Activated T-cell treated with anti-CD3 and anti-CD28 coated beads for 4 hours (primary cell): ENCODE measurements at regions not wholly inside any gene's neighbourhood (a gene's known extent, or its start where the extent isn't known, plus 50 kb on each side); places are given as distances from the start of the nearest gene placed in this dataset.

Experiments
- DNase-seq: peaks from one replicate; pipeline ENCODE4 v3.0.0-alpha.2; 2020

DNA sequence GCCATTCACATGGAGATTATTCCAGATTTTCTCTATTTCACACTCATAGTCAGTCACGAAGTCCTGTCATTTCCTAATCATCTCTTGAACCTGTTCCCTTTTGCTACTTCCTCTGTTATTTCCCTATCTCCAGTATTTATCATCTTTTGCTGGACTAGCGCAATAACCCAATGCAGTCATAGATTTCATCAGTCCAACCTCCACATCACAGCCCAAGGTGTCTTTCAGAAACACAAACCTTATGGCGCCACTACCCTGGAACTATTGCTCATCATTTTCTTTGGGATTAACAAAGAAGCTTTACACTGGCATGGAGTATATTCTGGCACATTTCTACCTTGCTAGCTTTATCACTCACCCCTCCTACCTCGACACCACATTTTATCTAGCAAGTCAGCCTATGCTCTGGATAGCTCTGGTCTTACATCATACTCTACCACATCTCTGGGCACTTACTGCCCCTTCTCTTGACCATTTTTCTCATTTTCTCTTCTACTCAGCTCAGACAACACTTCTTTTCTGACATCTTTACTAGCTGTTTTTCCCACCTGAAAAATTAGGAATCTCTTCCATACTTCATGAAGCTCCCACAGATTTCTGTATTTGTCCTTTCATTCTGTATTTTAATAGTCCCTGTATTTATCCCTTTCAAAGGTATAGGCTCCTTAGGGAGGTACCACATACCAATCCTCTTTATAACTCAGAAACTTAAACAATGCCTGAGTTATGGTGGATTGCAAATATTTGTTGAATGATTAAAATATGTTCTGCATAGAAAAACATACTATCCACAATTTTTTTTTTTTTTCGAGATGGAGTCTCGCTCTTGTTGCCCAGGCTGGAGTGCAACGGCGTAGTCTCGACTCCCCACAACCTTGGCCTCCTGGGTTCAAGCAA, 534.7 kb downstream of the KLF12 start:
- no peak for DNase-seq

DNA sequence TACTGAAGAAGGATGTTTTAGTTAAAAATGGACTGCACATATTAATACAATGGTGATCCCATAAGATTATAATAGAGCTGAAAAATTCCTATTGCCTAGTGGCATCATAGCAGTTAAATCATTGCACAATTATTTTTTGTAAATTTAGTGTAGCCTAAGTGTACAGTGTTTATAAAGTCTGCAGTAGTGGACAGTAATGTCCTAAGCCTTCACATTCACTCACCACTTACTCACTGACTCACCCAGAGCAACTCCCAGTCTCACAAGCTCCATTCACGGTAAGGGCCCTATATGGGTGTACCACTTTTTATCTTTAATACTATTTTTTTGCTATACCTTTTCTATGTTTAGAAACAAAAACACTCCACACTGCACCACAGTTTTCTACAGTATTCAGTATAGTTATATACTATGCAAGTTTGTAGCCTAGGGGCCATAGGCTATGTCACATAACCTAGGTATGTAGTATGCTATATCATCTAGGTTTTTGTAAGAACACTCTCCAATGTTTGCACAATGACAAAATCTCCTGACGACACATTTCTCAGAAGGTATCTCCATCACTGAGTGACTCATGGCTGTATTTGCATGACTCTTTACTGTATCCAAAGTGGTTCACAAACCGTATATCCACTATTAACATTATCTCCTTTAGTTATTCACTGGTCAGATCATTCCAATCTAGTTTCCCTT, 536.0 kb downstream of the KLF12 start:
- DNase-seq, result no peak

DNA sequence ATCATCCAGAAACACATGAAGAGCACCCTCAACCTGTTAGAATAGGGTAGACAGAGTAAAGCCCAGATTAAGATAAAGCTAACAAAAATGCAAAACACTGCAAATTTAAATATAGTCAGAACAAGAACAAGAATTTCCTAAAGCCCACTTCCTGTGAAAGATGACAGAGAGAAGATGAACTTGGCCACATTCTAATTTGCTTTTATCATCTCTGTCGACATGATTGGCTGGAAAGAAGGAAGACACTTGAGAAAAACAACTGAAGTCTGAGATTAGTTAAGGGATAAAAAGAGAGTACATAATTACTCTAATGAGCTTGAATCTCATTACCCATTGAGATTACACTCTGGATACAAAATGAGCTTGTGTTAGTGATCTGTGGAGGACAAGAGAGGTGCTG, 537.6 kb downstream of the KLF5 start:
- no peak for DNase-seq

DNA sequence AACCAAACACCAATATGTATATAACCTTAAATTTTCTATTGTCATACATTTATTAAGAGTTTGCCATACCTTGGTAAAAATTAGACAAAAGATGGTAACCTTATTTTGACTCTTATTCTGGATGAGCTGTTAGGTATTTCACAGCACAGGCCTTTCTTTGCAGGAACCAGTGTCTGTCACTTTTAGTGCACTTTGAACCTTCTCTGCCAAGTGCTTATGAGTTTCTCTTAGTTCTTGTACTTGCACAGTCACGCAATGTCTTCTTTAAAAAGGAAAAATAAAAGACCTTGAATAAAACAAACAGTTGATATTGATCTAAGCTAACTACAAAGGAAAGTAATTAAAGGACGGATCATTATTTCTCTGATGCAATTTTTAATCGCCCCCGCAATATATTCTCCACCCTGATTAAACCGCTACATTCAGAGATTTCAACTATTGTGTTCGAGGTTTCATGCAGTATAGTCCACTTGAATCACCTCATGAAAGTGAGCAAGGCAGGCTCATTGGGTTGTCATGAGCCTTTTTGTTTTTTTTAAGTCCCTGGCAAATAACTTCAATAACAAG, 534.5 kb downstream of the KLF5 start:
- DNase-seq, result no peak

DNA sequence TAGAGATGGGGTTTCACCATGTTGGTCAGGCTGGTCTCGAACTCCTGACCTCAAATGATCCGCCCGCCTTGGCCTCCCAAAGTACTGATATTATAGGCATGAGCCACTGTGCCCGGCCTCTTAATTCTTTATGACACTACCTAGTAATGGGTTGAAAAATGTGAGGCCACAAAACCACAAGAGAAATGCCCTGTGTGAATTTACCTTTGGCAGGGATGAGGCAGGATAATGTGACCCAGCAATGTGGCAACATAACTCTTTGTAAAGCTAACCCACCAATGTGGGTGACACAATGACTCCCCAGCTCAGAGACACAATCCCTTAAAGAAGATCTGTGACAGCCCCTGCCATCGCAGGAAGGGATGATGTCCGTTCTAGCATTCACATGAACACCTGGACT, 533.1 kb downstream of the KLF5 start:
- no peak for DNase-seq

DNA sequence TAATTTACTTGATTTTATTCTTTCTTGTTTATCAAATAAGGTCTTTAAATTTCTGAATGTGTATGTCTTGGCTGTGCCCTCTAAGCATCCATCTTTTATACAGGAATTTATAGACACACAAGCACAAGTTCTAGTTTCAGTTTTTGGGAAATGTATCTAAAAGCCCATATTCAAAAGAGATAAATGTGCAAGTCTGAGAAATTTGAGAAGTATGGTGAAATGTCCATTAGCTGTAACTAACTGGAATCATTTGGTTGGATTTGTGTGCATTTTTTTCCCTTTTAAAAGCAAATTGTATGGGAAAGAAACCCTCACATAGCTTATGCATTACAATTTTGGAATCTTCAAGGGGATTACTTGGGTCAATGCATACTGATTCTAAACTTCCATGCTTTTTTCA, 532.0 kb downstream of the KLF5 start:
- no peak for DNase-seq

DNA sequence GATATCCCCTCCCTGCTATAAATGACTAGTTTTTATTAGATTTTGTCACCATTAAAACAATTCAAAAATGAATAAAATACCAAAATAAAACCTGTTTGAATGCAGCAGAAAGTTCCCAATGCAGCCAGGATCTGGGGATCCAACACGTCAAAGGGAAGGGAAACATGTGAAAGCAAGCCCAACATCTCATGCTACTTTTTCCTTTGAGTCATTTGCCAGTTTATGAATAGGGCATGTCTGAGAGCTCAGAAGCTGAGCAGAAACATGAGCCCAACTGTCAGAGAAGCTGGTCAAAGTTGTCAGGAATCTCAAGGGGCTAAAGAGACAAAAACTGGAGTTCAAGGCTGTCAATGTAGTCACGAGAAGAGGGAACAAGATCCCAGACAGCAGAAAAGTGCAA, 526.4 kb downstream of the KLF5 start:
- no peak for DNase-seq

DNA sequence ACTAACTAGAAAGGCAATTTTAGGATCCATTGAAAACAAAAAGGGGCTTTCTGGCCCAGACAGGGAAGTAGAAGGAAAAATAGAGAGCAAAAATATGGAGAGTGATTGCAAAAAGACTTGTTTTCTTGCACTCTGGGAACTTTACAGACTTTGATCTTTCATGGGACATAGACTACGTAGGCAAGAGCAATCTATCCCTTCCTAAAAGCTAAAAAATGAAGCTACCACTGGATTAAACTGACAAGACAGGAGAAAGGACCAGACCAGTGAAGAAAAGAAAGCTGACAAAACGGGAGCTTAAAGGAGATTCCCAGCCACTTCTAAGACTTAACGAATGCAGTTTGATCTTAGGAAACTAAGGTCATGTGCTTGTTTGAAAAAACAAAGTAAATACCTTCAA, 524.5 kb downstream of the KLF5 start:
- no peak for DNase-seq

DNA sequence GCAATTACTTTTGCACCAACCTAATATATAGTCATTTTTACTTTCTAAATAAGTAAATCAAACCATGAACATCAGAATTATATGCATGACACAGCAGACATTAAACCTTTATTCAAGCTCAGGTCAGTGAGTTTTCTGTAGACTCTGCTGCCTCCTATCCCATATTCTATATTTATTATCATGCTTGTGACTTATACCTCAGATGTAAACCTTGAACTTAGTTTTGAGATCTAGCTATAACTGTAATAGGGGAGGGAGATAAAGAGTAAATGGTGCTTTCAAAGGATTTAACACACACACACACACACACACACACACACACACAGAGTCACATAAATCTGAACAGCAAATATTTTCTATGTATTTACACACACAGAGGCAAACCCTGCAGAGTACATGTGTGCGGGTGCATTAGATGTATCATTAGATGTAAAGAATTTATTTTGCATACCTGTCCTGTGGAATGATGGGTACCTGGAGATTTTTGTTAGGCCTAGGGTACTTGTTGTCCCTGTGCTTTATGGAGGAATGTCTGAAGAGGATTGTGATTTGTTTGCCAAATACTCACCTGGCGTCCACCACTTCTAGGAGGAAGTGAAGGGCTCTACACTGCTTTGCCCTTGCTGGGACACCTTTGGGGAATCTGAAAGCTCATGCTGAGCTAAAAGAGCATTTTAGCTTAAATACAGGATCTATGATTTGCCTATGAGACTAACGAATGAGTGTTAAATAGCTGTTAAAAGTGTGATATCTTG, 521.9 kb downstream of the KLF5 start:
- DNase-seq, result no peak

DNA sequence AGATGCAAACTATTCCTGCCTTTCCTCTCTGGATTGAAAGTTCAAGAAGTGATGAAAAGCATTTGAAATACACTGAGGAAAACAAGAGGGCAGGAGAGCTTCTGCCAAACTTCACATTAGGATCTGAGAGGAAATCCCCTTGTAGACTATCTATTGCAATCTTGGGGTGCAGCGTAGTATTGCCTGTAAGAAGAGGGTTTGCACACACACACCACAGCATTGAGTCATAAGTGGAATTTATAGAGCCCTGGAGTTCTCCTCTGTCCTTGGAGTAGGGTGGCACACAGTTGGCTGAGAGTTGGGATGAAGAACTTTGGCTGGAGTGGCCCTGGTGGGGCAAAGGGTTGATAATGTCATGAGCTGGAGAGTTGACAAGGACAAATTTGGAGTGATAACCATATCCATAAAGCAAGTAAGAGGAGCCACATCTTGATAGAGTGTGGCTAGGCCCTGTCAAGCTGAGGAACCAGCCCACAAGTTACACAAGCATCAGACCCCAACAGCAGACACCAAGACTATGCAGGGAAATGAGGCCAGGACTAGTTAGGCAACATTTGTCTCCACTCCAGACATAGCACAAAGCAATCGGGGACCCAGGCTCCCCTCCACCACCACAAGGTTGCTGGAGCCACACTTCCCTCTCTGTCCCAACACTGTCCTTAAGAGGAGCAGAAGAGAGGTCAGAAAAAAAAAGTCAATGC, 520.9 kb downstream of the KLF5 start:
- DNase-seq, result no peak

DNA sequence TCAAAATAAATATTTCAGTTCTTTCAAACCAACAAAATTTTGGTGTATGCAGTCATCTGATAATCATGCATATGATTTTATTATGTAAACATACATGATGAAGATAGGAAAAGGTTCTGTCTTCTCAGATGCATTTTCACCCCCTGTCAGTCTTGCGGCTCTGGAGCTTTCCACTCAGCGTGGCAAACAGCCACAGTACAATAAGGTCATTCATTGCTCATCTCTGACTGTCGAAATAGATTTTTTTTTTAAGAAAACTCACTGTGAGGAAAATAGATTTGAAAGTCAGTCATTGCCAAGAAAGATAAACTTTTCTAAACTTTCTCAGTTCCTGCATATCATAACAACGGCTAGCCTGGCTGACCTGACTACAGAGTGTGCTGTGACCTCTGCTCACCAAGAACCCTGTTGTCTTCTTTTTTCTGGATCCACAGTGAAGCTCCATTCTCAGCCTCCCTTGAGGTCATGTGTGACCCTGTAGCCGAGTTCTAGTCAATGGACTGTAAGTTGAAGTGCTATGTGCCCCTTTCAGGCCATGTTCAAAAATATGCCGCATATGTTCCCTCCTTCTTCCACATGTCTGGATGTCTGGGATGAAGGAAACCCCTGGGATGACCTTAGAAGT, 519.6 kb downstream of the KLF5 start:
- no peak for DNase-seq

DNA sequence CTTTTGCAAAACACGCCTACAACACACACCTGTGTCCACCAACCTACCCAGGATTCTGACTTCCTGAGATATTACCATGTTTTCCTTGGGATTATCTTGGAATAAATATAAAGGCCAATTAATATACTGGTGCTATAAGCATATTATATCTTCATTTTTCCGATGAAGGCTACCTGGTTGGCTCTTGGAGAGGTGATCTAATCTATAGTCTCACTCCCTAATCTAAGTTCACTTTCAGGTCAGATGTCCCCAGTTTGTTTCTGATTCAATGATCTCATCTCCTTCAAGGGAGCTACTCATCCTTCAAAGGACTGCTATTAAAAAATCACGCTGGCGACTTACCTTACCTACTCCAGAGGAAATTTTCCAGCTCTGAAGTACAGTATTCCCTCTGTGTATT, 517.5 kb downstream of the KLF5 start:
- DNase-seq, result no peak

DNA sequence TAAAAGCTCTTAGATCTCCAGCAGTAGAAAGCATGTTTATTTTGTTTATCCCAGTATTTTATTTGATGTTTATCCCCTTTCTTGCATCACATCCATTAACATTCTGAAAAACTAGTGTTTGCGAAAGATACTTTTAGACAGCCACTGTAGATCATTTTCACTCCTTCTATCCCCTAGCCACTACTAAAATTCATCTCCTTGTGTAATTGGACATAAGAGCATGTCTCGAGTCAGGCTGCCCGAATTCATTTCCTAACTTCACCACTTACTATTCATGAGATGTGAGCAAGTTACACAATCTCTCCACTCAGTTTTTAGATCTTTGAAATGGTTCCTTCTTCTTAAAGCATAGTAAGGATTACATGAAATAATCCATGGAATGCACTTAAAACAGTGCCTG, 514.0 kb downstream of the KLF5 start:
- DNase-seq, result no peak

DNA sequence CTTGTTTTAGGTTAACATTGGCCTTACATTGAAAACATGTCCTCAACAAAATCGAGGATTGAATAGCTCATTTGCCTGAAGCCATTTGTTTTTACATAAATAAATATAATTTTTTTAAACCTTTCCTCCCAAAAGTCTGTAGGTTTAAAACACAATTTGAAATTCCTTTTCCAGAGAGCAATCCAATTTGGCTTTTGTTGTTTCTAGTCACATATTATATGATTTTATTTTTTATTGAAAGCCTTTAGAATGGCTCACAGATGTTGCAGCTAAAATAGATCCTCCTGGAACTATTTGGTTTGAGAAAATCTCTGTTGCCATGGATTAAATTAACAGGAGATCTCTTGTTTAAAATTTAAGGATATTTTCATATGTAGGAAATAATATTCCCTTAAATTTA, 512.6 kb downstream of the KLF5 start:
- no peak for DNase-seq

DNA sequence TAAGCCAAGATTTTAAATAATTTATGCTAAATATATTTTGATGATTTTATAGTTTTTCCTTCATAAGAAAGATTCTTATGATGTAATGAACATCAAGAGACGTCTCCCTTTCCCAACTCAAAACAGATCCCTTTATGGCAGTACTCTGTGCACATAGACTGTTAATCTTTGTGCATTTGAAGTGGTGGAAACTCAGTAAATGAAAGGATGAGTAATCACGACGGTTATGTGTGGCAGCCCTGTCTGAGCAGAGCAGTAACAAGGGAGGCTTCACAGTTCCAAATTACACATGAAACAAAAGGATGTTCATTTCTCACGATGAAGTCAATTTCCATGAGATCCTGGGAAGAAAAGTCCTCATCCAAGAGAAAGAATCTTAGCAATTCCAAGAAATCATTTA, 498.1 kb downstream of the KLF5 start:
- no peak for DNase-seq

DNA sequence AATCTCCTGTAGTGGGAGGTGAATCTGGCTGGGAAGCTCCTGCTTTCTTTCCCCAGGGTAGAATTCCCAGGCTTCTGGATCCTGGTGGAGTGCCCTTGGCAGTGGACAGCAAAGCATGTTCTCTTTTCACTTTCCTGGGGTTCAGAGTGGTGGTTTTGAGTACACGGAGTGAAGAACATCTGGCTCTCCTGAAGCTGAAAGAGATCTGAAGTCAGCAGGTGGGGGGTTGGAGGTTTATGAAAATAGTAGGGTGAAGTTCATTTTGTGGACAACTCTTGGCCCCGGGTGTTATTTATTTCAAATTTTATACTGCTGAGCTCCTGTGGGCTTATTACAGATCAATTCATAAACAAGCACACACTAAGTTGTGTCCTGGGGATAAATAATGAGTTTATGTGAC, 497.3 kb downstream of the KLF5 start:
- DNase-seq, result no peak

DNA sequence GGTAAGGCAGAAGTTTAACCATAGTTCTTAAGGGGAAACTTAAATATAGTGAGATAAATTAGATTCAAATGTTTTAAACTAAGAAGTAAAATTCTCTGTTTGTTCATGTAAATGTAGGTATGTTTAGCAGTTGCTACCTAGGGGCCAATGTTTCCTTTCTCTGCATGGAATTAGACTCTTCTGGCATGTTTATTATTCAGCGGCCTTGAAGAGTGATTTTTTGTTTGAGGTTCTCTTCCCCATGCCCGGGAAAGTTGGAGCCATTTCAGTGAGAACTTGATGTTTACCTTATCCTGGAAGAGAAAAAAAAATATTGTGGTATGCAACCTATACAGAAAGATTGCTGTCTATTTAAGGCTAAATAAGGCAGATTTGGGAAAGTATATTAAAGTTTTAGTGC, 492.9 kb downstream of the KLF5 start:
- no peak for DNase-seq

DNA sequence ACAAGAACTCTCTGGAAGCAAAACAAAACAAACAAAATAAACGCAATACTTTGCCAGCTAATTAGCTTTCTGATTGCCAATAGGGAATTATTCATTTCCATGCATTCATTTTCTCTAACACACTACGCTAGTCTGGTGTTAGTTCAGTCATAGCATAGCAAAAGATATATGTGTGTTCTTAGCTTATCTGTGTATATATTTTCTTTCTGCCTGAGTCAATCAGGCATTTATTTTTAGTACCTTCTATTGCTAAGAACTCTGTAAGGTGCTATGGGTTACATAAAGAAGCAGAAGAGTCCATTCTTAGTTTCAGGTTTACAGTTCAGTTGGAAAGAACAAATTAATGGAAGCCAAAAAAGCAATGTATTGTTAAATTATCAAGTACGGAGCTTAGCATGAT, 490.9 kb downstream of the KLF5 start:
- no peak for DNase-seq

DNA sequence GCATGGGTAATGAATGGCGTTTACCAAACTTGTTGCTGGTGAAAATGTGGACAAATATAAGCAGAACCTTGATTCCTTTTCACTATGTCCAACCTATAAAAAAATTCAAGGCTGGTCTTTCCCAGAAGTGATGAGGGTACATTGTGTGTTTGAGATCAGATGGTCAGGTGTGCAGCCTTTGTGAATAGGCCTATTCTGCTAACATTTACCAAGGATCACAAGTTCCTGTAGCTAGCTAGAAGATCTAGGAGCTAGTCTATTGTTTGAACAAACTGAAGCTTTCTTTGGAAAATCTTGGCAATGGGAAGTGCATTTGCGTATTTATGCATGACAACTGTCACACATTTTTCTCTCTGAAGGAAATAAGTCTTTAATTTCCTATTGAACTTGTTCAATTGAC, 489.6 kb downstream of the KLF5 start:
- no peak for DNase-seq

DNA sequence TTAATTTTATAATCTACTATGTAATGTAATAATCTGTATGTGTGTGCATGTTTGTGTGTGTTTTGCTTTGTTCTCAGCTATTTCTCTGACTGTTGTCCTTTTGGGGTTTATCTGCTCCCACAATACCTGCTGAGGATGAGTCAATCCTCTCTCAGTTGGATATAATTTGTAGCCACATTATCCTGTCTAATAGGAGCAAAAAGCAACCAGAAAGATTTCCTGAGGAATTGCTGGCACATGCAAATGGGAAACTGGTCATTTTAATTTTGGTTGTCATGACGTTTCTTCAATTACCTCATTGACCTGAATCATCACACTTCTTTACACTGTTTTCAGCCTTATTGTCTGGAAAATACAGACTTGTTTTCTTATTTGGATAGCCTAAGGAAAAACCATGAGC, 488.4 kb downstream of the KLF5 start:
- no peak for DNase-seq

DNA sequence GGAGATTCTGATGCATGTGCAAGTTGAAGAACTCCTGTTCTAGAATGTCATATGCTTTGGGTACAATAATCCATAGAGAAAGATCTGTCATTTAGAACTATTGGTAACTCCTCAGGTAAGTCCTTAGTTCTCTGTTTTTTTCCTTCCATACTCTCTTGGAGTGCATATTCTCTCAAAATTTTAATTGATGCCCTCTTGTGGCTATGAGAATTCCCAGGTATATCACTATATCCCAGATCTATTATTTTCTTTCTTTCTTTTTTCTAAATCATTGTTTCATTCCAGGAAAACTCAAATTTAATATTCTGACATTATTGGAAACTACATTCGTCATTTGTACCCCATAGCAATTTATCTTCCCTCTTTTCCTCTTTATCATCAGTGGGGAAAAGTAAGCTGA, 485.4 kb downstream of the KLF5 start:
- DNase-seq, result no peak

DNA sequence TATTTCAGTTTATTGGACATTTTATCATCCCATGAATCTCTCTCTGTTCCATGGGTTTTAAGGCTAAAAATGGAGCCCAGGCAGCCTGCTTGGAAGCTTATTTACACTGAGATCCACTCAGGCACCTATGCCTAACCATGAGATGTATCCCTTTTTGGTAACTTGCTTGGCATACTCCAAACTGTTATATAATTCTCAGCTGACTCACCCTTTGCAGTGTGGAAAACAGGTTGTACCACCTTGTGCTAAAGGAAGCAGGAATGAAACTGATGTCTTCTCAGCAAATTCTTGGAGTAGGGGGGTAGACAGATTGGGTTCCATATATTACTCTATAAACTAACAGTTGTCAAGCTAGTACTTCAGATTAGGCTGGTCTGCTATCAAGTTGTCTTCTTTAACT, 483.6 kb downstream of the KLF5 start:
- no peak for DNase-seq
